ENCODE measurements at regions not wholly inside any gene's neighbourhood (a gene's known extent, or its start where the extent isn't known, plus 50 kb on each side); places are given as distances from the start of the nearest gene placed in this dataset.

GRCh38 chr6:163804991-163805390 is 390.5 kb downstream of the QKI start:
- no peak for TF ChIP-seq CTCF (IDR thresholded peaks at IDR 0.05 in 2 of 3, conservative IDR thresholded peaks at IDR 0.05 in 1 of 3; ENCODE audit: borderline replicate concordance in 1 of 3, insufficient read depth in 1 of 3, low read depth in 2 of 3, low read length in 2 of 3)
- no peak for TF ChIP-seq MAX (IDR thresholded peaks at IDR 0.05)
- no peak for TF ChIP-seq EZH2 (IDR thresholded peaks at IDR 0.05)
- TF ChIP-seq POLR2A (IDR thresholded peaks at IDR 0.05; ENCODE audit: borderline replicate concordance, extremely low read depth, insufficient read depth, insufficient read length) = no peak
- no peak for TF ChIP-seq ZNF274 (IDR thresholded peaks at IDR 0.05; ENCODE audit: low read depth, low read length)
- TF ChIP-seq EZH2phosphoT487 (IDR thresholded peaks at IDR 0.05; ENCODE audit: borderline replicate concordance) = no peak
- TF ChIP-seq SIN3A (IDR thresholded peaks at IDR 0.05; ENCODE audit: low read depth) = no peak
